NCI-H1694 (cell line): ENCODE measurements at regions not wholly inside any gene's neighbourhood (a gene's known extent, or its start where the extent isn't known, plus 50 kb on each side); places are given as distances from the start of the nearest gene placed in this dataset.
"Not testable (repeated sequence)": the region's sequence is repeated elsewhere in the genome, so short reads cannot be mapped to it uniquely, and the experiment has no call there.

Experiments
- DNase-seq: peaks from one replicate; lab custom pipeline; 2025; lab: John Stamatoyannopoulos, UW

- no peak for DNase-seq
Measured at GRCh38 chr5:114952876-114953275, 216.8 kb downstream of the TRIM36 start.

- no peak for DNase-seq
Measured at GRCh38 chr5:114949756-114950155, 220.0 kb downstream of the TRIM36 start.

GRCh38 chr5:114948986-114949621 is 220.6 kb downstream of the TRIM36 start:
- no peak for DNase-seq

GRCh38 chr5:114948363-114948762 is 221.3 kb downstream of the TRIM36 start:
- DNase-seq: no peak

GRCh38 chr5:114940709-114941108 is 229.0 kb downstream of the TRIM36 start:
- no peak for DNase-seq

GRCh38 chr5:114935490-114935889 is 234.2 kb downstream of the TRIM36 start:
- DNase-seq: no peak

GRCh38 chr5:114928644-114929462 is 240.9 kb downstream of the TRIM36 start:
- no peak for DNase-seq

GRCh38 chr5:114924769-114925168 is 244.9 kb downstream of the TRIM36 start:
- no peak for DNase-seq

GRCh38 chr5:114912189-114912920 is 257.4 kb downstream of the TRIM36 start:
- DNase-seq: no peak

GRCh38 chr5:114910727-114911126 is 259.0 kb downstream of the TRIM36 start:
- no peak for DNase-seq

GRCh38 chr5:114909424-114909823 is 260.3 kb downstream of the TRIM36 start:
- no peak for DNase-seq

GRCh38 chr5:114903767-114904166 is 265.9 kb downstream of the TRIM36 start:
- DNase-seq: no peak

GRCh38 chr5:114898602-114899001 is 271.1 kb downstream of the TRIM36 start:
- no peak for DNase-seq

- no peak for DNase-seq
Measured at GRCh38 chr5:114883675-114884074, 286.0 kb downstream of the TRIM36 start.

GRCh38 chr5:114859438-114859735 is 310.3 kb downstream of the TRIM36 start:
- no peak for DNase-seq

- no peak for DNase-seq
Measured at GRCh38 chr5:114858665-114859437, 310.9 kb downstream of the TRIM36 start.

GRCh38 chr5:114857941-114858551 is 311.7 kb downstream of the TRIM36 start:
- DNase-seq: no peak

- not testable (repeated sequence) for DNase-seq
Measured at GRCh38 chr5:114844711-114845110, 325.0 kb downstream of the TRIM36 start.

GRCh38 chr5:114839360-114839759 is 330.3 kb downstream of the TRIM36 start:
- no peak for DNase-seq

- no peak for DNase-seq
Measured at GRCh38 chr5:114838937-114839336, 330.8 kb downstream of the TRIM36 start.

- no peak for DNase-seq
Measured at GRCh38 chr5:114830114-114830513, 339.6 kb downstream of the TRIM36 start.

- DNase-seq: no peak
Measured at GRCh38 chr5:114822863-114823262, 346.8 kb downstream of the TRIM36 start.
